ENCODE measurements at regions not wholly inside any gene's neighbourhood (a gene's known extent, or its start where the extent isn't known, plus 50 kb on each side); places are given as distances from the start of the nearest gene placed in this dataset.

- no peak overlapping the region for H3K4me3 Mint-ChIP-seq (ENCODE audit: unreplicated experiment)
- H3K9me3 Mint-ChIP-seq (ENCODE audit: unreplicated experiment) = no peaks in the 10 kb centered on the region
- H3K36me3 Mint-ChIP-seq (ENCODE audit: unreplicated experiment) = peaks cover under 1% of the 10 kb centered on the region
- H3K4me1 Mint-ChIP-seq (ENCODE audit: low read depth, unreplicated experiment) = no peaks in the 10 kb centered on the region
- no peak for DNase-seq
- no peak for TF ChIP-seq CTCF (IDR thresholded peaks at IDR 0.05; ENCODE audit: partially characterized antibody, unreplicated experiment)
- H3K27me3 Mint-ChIP-seq (ENCODE audit: unreplicated experiment) = no peaks in the 10 kb centered on the region
- H3K27ac Mint-ChIP-seq (ENCODE audit: unreplicated experiment) = no peak overlapping the region
Observed at GRCh38 chr1:101428562-101428961, 191.7 kb downstream of the S1PR1 start.

- no peaks in the 10 kb centered on the region for H3K36me3 Mint-ChIP-seq (ENCODE audit: unreplicated experiment)
- H3K27me3 Mint-ChIP-seq (ENCODE audit: unreplicated experiment) = no peaks in the 10 kb centered on the region
- H3K4me3 Mint-ChIP-seq (ENCODE audit: unreplicated experiment) = no peak overlapping the region
- no peak overlapping the region for H3K27ac Mint-ChIP-seq (ENCODE audit: unreplicated experiment)
- DNase-seq = no peak
- no peaks in the 10 kb centered on the region for H3K4me1 Mint-ChIP-seq (ENCODE audit: low read depth, unreplicated experiment)
- no peak for TF ChIP-seq CTCF (IDR thresholded peaks at IDR 0.05; ENCODE audit: partially characterized antibody, unreplicated experiment)
- no peaks in the 10 kb centered on the region for H3K9me3 Mint-ChIP-seq (ENCODE audit: unreplicated experiment)
Observed at GRCh38 chr1:101431956-101432510, 195.2 kb downstream of the S1PR1 start.

- no peaks in the 10 kb centered on the region for H3K4me1 Mint-ChIP-seq (ENCODE audit: low read depth, unreplicated experiment)
- no peak overlapping the region for H3K27ac Mint-ChIP-seq (ENCODE audit: unreplicated experiment)
- H3K9me3 Mint-ChIP-seq (ENCODE audit: unreplicated experiment) = no peaks in the 10 kb centered on the region
Observed at GRCh38 chr1:101435831-101436511, 199.2 kb downstream of the S1PR1 start.

GRCh38 chr1:101437800-101438199, 201.0 kb downstream of the S1PR1 start:
- H3K4me1 Mint-ChIP-seq (ENCODE audit: low read depth, unreplicated experiment) = no peaks in the 10 kb centered on the region
- H3K36me3 Mint-ChIP-seq (ENCODE audit: unreplicated experiment) = no peaks in the 10 kb centered on the region
- no peak for TF ChIP-seq CTCF (IDR thresholded peaks at IDR 0.05; ENCODE audit: partially characterized antibody, unreplicated experiment)
- DNase-seq = no peak
- H3K9me3 Mint-ChIP-seq (ENCODE audit: unreplicated experiment) = no peaks in the 10 kb centered on the region
- no peak overlapping the region for H3K4me3 Mint-ChIP-seq (ENCODE audit: unreplicated experiment)
- H3K27me3 Mint-ChIP-seq (ENCODE audit: unreplicated experiment) = no peaks in the 10 kb centered on the region
- H3K27ac Mint-ChIP-seq (ENCODE audit: unreplicated experiment) = no peak overlapping the region

More at GRCh38 chr1:101435831-101436511, 199.2 kb downstream of the S1PR1 start:
- DNase-seq = no peak
- no peaks in the 10 kb centered on the region for H3K27me3 Mint-ChIP-seq (ENCODE audit: unreplicated experiment)
- H3K4me3 Mint-ChIP-seq (ENCODE audit: unreplicated experiment) = no peak overlapping the region
- no peaks in the 10 kb centered on the region for H3K36me3 Mint-ChIP-seq (ENCODE audit: unreplicated experiment)
- TF ChIP-seq CTCF (IDR thresholded peaks at IDR 0.05; ENCODE audit: partially characterized antibody, unreplicated experiment) = no peak

- DNase-seq = no peak
- H3K27me3 Mint-ChIP-seq (ENCODE audit: unreplicated experiment) = no peaks in the 10 kb centered on the region
- H3K36me3 Mint-ChIP-seq (ENCODE audit: unreplicated experiment) = no peaks in the 10 kb centered on the region
- no peak overlapping the region for H3K4me3 Mint-ChIP-seq (ENCODE audit: unreplicated experiment)
- no peak overlapping the region for H3K27ac Mint-ChIP-seq (ENCODE audit: unreplicated experiment)
- no peak for TF ChIP-seq CTCF (IDR thresholded peaks at IDR 0.05; ENCODE audit: partially characterized antibody, unreplicated experiment)
- no peaks in the 10 kb centered on the region for H3K9me3 Mint-ChIP-seq (ENCODE audit: unreplicated experiment)
- H3K4me1 Mint-ChIP-seq (ENCODE audit: low read depth, unreplicated experiment) = no peaks in the 10 kb centered on the region
Observed at GRCh38 chr1:101438359-101438758, 201.5 kb downstream of the S1PR1 start.

All from glutamatergic neuron (in vitro differentiated cells).